ENCODE measurements at regions not wholly inside any gene's neighbourhood (a gene's known extent, or its start where the extent isn't known, plus 50 kb on each side); places are given as distances from the start of the nearest gene placed in this dataset.
"Not testable (repeated sequence)": the region's sequence is repeated elsewhere in the genome, so short reads cannot be mapped to it uniquely, and the experiment has no call there.

- DNase-seq: peak; percentile 12
Observed at GRCh38 chr19:13652810-13653590, 111.3 kb upstream of the MRI1 start.

GRCh38 chr19:13646758-13647157 is 117.6 kb upstream of the MRI1 start:
- no peak for DNase-seq

- no peak for DNase-seq
Observed at GRCh38 chr19:13644645-13645044, 119.7 kb upstream of the MRI1 start.

DNA sequence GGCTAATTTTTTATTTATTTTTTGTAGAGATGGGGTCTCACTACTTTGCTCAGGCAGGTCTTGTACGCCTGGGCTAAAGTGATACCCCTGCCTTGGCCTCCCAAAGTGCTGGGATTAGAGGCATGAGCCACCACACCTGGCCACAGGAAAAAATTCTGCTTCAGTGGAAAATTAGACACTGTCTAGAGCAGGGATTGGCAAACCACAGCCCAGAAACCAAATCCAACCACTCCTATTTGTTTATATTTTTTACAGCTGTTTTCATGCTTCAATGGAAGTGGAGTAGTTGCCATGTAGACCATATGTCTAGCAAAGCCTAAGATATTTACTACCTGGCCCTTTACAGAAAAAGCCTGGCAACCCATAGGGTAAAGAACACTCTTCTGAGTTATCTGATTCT is 123.7 kb upstream of the MRI1 start:
- no peak for DNase-seq

DNA sequence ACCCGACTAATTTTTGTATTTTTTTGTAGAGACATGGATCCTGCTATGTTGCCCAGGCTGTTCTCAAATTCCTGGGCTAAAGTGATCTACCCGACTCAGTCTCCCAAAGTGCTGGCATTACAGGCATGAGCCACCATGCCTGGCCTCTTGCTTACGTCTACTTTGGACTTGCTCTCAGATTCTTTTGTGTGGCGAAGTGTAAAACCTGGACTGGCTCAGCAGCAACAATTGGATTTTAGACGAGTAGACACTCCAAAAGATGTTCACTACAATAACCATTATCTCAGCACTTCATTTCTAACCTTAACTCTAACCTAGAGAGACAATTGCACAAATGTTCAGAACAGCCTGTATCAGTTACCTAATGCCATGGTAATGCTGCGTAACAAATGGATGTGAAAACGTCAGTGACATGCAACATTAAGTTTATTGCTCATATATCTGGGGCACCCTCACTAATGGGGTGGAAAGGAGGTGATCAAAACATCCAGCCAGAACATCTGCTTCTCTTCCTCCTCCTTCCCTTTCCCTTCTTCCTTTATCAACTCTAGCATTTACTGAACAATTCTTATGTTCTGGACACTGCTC is 124.9 kb upstream of the MRI1 start:
- DNase-seq: no peak

GRCh38 chr19:13637664-13638063 is 126.7 kb upstream of the MRI1 start:
- DNase-seq: no peak

DNA sequence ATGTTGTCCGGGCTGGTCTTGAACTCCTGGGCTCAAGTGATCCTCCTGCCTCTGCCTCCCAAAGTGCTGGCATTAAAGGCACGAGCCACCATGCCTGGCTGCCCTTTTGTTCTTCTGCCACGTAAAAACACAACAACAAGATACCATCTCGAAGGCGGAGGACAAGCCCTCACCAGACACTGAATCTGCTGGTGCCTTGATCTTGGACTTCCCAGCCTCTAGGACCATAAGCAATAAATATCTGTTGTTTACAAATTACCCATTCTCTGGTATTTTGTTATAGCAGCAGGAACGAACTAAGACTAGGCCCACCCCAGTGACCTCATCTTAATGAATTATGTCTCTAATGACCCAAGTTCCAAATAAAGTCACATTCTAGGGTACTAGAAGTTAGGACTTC is 128.4 kb upstream of the CACNA1A start:
- no peak for DNase-seq

DNA sequence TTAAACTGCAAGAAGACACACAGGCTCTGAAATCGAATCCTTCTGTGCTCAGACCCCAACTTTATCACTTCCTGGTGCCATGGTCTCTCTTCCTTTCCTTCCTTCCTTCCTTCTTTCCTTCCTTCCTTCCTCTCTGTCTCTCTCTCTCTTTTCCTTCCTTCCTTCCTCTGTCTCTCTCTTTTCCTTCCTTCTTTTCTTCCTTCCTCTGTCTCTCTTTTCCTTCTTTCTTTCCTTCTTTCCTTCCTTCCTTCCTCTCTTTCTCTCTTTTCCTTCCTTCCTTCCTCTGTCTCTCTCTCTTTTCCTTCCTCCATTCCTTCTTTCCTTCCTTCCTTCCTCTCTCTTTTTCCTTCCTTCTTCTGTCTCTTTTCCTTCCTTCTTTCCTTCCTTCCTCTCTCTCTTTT is 127.2 kb upstream of the CACNA1A start:
- DNase-seq: no peak

GRCh38 chr19:13633109-13633508 is 126.8 kb upstream of the CACNA1A start:
- no peak for DNase-seq

- DNase-seq: not testable (repeated sequence)
Observed at GRCh38 chr19:13632164-13632563, 125.9 kb upstream of the CACNA1A start.

DNA sequence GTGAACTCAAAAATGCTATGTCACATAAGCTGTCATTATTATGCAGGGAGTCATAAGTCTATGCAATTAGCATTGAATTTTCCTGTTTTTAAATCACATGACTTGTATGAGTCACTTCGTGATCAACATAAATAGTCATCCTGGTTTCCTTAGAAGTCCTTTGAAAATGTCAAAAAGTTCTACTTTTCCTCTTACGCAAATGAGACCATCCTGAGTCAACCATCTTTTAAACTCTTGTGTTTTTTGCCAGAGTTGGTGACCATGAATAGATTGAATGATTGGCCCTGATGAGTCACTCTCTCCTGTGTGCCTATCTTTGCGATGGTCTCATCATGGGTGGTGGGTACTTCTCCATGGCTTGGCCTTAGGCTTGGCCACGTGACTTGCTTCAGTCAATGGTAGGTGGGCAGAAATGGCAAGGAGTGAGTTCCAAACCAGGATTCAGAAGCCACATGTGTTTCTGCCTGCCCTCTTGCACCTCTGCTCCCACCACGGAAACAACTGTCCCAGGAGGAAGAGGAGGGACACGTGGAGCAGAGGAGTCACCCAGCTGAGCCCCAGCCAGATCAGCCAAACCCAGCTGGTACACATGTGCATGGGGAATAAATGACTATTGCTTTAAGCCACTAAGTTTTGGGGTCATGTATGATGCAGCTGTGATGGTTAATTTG is 123.5 kb upstream of the CACNA1A start:
- DNase-seq: no peak

GRCh38 chr19:13627531-13627930 is 121.3 kb upstream of the CACNA1A start:
- no peak for DNase-seq

- DNase-seq: no peak
Observed at GRCh38 chr19:13623716-13624710, 117.7 kb upstream of the CACNA1A start.

- no peak for DNase-seq
Observed at GRCh38 chr19:13622766-13623715, 116.8 kb upstream of the CACNA1A start.

DNA sequence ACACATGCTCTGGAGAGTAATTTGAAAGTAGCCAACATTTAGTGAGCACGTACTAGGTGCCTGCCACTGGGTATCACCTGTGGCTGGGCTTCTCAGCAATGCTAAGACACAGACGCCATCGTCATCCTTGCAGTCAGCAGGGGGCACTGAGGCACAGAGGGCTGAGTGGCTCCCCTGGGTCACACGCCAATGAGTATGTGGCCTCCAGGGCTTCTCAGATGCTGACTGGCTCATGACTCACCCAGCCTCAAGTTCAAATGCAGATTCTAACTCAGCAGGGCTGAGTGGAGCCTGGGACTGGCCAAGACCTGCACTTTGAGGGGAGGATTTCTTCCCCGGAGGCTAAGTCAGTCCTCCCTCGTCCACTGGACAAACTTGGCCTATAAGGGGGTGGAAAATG is 115.1 kb upstream of the CACNA1A start:
- DNase-seq: no peak

GRCh38 chr19:13619203-13619632 is 112.9 kb upstream of the CACNA1A start:
- DNase-seq: no peak

- no peak for DNase-seq
Observed at GRCh38 chr19:13615890-13616289, 109.6 kb upstream of the CACNA1A start.

DNA sequence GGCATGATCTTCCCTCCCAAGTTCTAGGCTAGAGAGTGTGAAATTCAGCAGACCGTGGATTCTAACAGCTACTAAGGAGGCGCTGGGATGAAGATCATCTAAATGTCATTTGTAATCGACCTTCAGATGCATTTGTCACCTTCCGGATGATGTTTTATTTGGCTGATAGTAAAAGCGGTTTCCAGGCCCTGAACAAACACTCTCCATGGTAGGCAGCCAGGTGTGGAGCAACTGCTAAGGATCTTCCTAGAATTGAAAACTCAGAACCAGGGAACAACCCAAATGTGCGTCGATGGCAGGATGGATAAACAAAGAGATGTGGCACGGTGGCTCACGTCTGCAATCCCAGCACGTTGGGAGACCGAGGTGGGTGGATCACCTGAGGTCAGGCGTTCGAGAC is 107.2 kb upstream of the CACNA1A start:
- DNase-seq: no peak

GRCh38 chr19:13611596-13611995 is 105.3 kb upstream of the CACNA1A start:
- no peak for DNase-seq

DNA sequence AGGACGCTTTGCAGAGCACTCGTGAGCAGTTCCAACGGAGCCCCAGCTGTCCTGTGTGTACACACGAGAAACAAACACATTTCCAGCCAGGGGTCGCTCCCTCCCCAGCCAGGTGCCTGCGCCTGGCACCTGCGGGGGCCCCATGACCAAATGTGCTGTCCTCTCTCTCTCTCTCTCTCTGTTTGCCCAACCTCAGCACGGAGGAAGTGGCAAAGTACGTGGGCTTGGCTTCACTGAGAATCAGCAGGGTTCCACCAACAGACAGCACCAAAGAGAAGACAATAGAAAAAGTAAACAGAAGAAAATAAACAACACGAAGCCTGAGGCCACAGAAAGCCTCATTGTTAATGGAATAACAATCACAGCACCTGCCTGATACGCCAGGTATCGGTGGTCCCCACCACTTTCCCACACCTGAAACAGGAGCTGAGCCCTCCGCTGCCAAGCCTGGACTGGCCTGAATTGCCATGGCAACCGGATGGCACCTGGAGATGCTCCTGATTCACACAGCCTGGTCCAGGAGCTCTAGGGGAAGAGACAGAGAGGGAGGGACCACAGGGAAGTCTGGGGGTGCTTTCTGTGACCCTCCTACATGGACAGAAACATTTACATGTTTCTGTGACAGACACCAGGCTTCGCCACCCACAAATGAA is 103.9 kb upstream of the CACNA1A start:
- DNase-seq: no peak

DNA sequence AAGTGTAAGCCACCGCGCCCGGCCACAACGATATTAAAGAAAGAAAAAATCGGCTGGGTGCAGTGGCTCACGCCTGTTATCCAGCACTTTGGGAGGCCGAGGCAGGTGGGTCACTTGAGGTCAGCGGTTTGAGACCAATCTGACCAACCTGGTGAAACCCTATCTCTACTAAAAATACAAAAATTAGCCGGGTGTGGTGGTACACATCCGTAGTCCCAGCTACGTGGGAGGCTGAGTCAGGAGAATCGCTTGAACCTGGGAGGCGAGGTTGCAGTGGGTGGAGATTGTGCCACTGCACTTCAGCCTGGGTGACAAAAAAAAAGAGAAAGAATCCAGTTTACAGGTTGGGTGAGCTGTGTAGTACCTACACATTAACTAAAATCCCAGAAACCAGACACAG is 99.9 kb upstream of the CACNA1A start:
- DNase-seq: no peak
